Panc1 (cell line): ENCODE measurements at regions not wholly inside any gene's neighbourhood (a gene's known extent, or its start where the extent isn't known, plus 50 kb on each side); places are given as distances from the start of the nearest gene placed in this dataset.

ENCODE experiments used
- ATAC-seq: fragments of 200-7000 bp; cut with Tn5 transposase; 2 replicates; pipeline ENCODE4 v1.9.1; 2020; ENCODE audit warnings: mild to moderate bottlenecking, moderate library complexity
- BruUV-seq: library from RNA; stranded (reverse); fragments of 400-500 nt; replicated peaks from 2 replicates; lab custom pipeline; 2021; lab: Mats Ljungman, UMichigan
- CTCF ChIA-PET: fragments of 300-600 bp; sonication (Branson Sonifier 250); formaldehyde crosslinking; loops from one replicate; lab custom pipeline; 2022; ENCODE audit warnings: antibody characterized with exemption; lab: Charles Lee
- POLR2A ChIA-PET: fragments of 300-600 bp; sonication (Branson Sonifier 250); formaldehyde crosslinking; loops from one replicate; lab custom pipeline; 2022; ENCODE audit warnings: antibody characterized with exemption; lab: Charles Lee
- DNase-seq: peaks from one replicate; pipeline ENCODE4 v3.0.0-alpha.2; 2010; ENCODE audit warnings: low read depth, low spot score
- H3K27ac ChIP-seq: 2 replicates; pipeline ENCODE4 v1.5.1; 2011; ENCODE audit warnings: mild to moderate bottlenecking, low read length, inconsistent platforms
- H3K27me3 ChIP-seq: fragments of 200-500 bp; sonication (Bioruptor generic); 2 replicates; pipeline ENCODE4 v1.6.0; 2014; ENCODE audit warnings: low read length, inconsistent platforms; ENCODE audit not compliant: control insufficient read depth, insufficient read depth
- H3K36me3 ChIP-seq: fragments of 200-500 bp; sonication (Bioruptor generic); 2 replicates; pipeline ENCODE4 v1.5.1; 2014; ENCODE audit warnings: inconsistent platforms, mild to moderate bottlenecking, low read length, moderate library complexity; ENCODE audit not compliant: control insufficient read depth, insufficient read depth
- H3K4me1 ChIP-seq: 2 replicates; pipeline ENCODE4 v1.5.1; 2011; ENCODE audit warnings: inconsistent platforms, mild to moderate bottlenecking, low read length, moderate library complexity; ENCODE audit not compliant: control insufficient read depth, insufficient read depth
- H3K4me3 ChIP-seq, 2 experiments: 2 replicates each; pipeline ENCODE4 v1.5.1; 2011 to 2012; ENCODE audit warnings: low read depth in 2 of 2, low read length in 2 of 2, mild to moderate bottlenecking in 2 of 2, inconsistent platforms in 1 of 2, moderate library complexity in 1 of 2
- H3K9me3 ChIP-seq: fragments of 200-500 bp; sonication (Bioruptor generic); 2 replicates; pipeline ENCODE4 v1.5.1; 2014; ENCODE audit warnings: low read depth, mild to moderate bottlenecking, inconsistent platforms, low read length, moderate library complexity; ENCODE audit not compliant: control insufficient read depth, insufficient read depth
- CTCF ChIP-seq: fragments of 450-650 bp; IDR thresholded peaks from 2 replicates; pipeline ENCODE4 v1.5.1; 2017; ENCODE audit warnings: mild to moderate bottlenecking
- POLR2AphosphoS5 ChIP-seq: IDR thresholded peaks from 2 replicates; pipeline ENCODE4 v1.6.1; 2012; ENCODE audit warnings: mild to moderate bottlenecking, low read depth, low read length, moderate library complexity
- REST ChIP-seq, 2 experiments: IDR thresholded peaks; 2 replicates each; pipeline ENCODE4 v1.6.1; 2011 to 2012; ENCODE audit warnings: low read depth in 2 of 2, control low read depth in 1 of 2, low read length in 1 of 2, mild to moderate bottlenecking in 1 of 2, moderate library complexity in 1 of 2; ENCODE audit not compliant: insufficient read depth in 1 of 2
- SIN3A ChIP-seq: IDR thresholded peaks from 2 replicates; pipeline ENCODE4 v1.6.1; 2012; ENCODE audit warnings: low read depth, mild to moderate bottlenecking, low read length, moderate library complexity, borderline replicate concordance; ENCODE audit not compliant: insufficient read depth
- TCF7L2 ChIP-seq: IDR thresholded peaks from 2 replicates; pipeline ENCODE4 v1.6.1; 2011; ENCODE audit warnings: mild to moderate bottlenecking, low read depth, low read length, inconsistent platforms
- in situ Hi-C: cut with HindIII; loops from 2 replicates; pipeline ENCODE4 v1.10.0; 2016; ENCODE audit warnings: low sequenced_read_pairs, low pct_unique_long_range_greater_than_20kb
- intact Hi-C: fragments of 100-400 bp; cut with micrococcal nuclease; formaldehyde crosslinking; loops from one replicate; pipeline ENCODE4 v1.10.0; 2022; ENCODE audit not compliant: unreplicated experiment

- Histone ChIP-seq H3K4me1 (no peaks in the 10 kb centered on the region), H3K36me3 (no peaks in the 10 kb centered on the region), H3K9me3 (no peaks in the 10 kb centered on the region), H3K27ac (no peak overlapping the region), H3K27me3 (no peaks in the 10 kb centered on the region), H3K4me3 (no peak overlapping the region)
- ChIA-PET CTCF (no interaction called here), POLR2A (no interaction called here)
- TF ChIP-seq TCF7L2 (no peak), REST (IDR thresholded peaks at IDR 0.05; ENCODE audit: insufficient read depth in 1 of 2, low read depth in 2 of 2, low read length in 1 of 2) (no peak), POLR2AphosphoS5 (no peak), CTCF (no peak), SIN3A (no peak)
- ATAC-seq (no peak), DNase-seq (no peak)
- intact Hi-C loops, result no loop called here
- no TSS peak for BruUV-seq
- in situ Hi-C loops, result no loop called here
Observed at GRCh38 chr14:99028521-99028920, 243.5 kb downstream of the BCL11B start.

- CTCF ChIA-PET, result no interaction called here
- Histone ChIP-seq H3K4me1 (no peaks in the 10 kb centered on the region), H3K9me3 (no peaks in the 10 kb centered on the region), H3K36me3 (no peaks in the 10 kb centered on the region), H3K4me3 (no peak overlapping the region), H3K27me3 (no peaks in the 10 kb centered on the region), H3K27ac (no peak overlapping the region)
- ATAC-seq, result no peak
- no TSS peak for BruUV-seq
- no peak for DNase-seq
- intact Hi-C loops (no loop called here), in situ Hi-C loops (no loop called here)
- POLR2A ChIA-PET, result no interaction called here
- TF ChIP-seq POLR2AphosphoS5 (no peak), SIN3A (no peak), TCF7L2 (no peak), CTCF (no peak), REST (IDR thresholded peaks at IDR 0.05; ENCODE audit: insufficient read depth in 1 of 2, low read depth in 2 of 2, low read length in 1 of 2) (no peak)
Observed at GRCh38 chr14:99029145-99029915, 242.7 kb downstream of the BCL11B start.
